Activated CD8-positive, alpha-beta T cell treated with anti-CD3 and anti-CD28 coated beads for 36 hours (primary cell): ENCODE measurements at regions not wholly inside any gene's neighbourhood (a gene's known extent, or its start where the extent isn't known, plus 50 kb on each side); places are given as distances from the start of the nearest gene placed in this dataset.

Experiments used
- ATAC-seq: fragments of 200-7000 bp; cut with Tn5 transposase; one replicate; pipeline ENCODE4 v1.10.0; 2021; ENCODE audit warnings: mild to moderate bottlenecking, moderate library complexity
- CTCF ChIA-PET: fragments of 350-600 bp; sonication (Branson Sonifier 250); formaldehyde crosslinking; loops from one replicate; lab custom pipeline; 2021; ENCODE audit warnings: antibody characterized with exemption; lab: Charles Lee
- POLR2A ChIA-PET: fragments of 350-600 bp; sonication (Branson Sonifier 250); formaldehyde crosslinking; loops from one replicate; lab custom pipeline; 2021; ENCODE audit warnings: antibody characterized with exemption; lab: Charles Lee
- DNase-seq: peaks from one replicate; pipeline ENCODE4 v3.0.0-alpha.2; 2020
- H3K27ac Mint-ChIP-seq: one replicate; pipeline ENCODE4 v1.8.0; 2021; ENCODE audit warnings: mild to moderate bottlenecking, mixed read lengths
- H3K27me3 Mint-ChIP-seq: one replicate; pipeline ENCODE4 v1.8.0; 2021; ENCODE audit warnings: mixed read lengths
- H3K36me3 Mint-ChIP-seq: one replicate; pipeline ENCODE4 v1.8.0; 2021; ENCODE audit warnings: low read depth, mixed read lengths
- H3K4me1 Mint-ChIP-seq: one replicate; pipeline ENCODE4 v1.8.0; 2021; ENCODE audit warnings: low read depth, mixed read lengths
- H3K4me3 Mint-ChIP-seq: one replicate; pipeline ENCODE4 v1.8.0; 2021; ENCODE audit warnings: mild to moderate bottlenecking, moderate library complexity, mixed read lengths
- H3K9me3 Mint-ChIP-seq: one replicate; pipeline ENCODE4 v1.8.0; 2021; ENCODE audit warnings: mixed read lengths
- CTCF ChIP-seq: fragments of 200-600 bp; IDR thresholded peaks from one replicate; pipeline ENCODE4 v1.8.0; 2022; ENCODE audit warnings: antibody characterized with exemption, mild to moderate bottlenecking
- intact Hi-C: fragments of 100-400 bp; cut with micrococcal nuclease; formaldehyde crosslinking; loops from one replicate; pipeline ENCODE4 v1.10.0; 2022

GRCh38 chr5:158492841-158493242, 606.9 kb downstream of the EBF1 start:
- intact Hi-C loops, result no loop called here
- no peak for DNase-seq
- Mint-ChIP-seq H3K9me3 (peaks cover 2% of the 10 kb centered on the region), H3K27ac (no peak overlapping the region), H3K36me3 (no peaks in the 10 kb centered on the region), H3K27me3 (no peaks in the 10 kb centered on the region), H3K4me1 (no peaks in the 10 kb centered on the region), H3K4me3 (no peak overlapping the region)
- CTCF ChIA-PET, result interaction anchor here (1.0 kb wide), 1 partner anchor 14 kb away, joined by 3 read pairs; no protein-coding TSS in a partner anchor
- POLR2A ChIA-PET, result no interaction called here
- no peak for TF ChIP-seq CTCF
- no peak for ATAC-seq

GRCh38 chr5:158492136-158492535, 607.6 kb downstream of the EBF1 start:
- no peaks in the 10 kb centered on the region for H3K4me1 Mint-ChIP-seq
- no peak overlapping the region for H3K4me3 Mint-ChIP-seq
- H3K27ac Mint-ChIP-seq, result no peak overlapping the region
- intact Hi-C loops, result no loop called here
- CTCF ChIA-PET, result interaction anchor here (1.0 kb wide), 1 partner anchor 13 kb away, joined by 3 read pairs; no protein-coding TSS in a partner anchor
- no peak for DNase-seq
- POLR2A ChIA-PET, result no interaction called here
- ATAC-seq, result no peak
- TF ChIP-seq CTCF, result no peak
- peaks cover 2% of the 10 kb centered on the region for H3K9me3 Mint-ChIP-seq
- H3K36me3 Mint-ChIP-seq, result no peaks in the 10 kb centered on the region
- H3K27me3 Mint-ChIP-seq, result no peaks in the 10 kb centered on the region

- intact Hi-C loops, result no loop called here
- Mint-ChIP-seq H3K4me1 (no peaks in the 10 kb centered on the region), H3K36me3 (no peaks in the 10 kb centered on the region), H3K4me3 (no peak overlapping the region), H3K27ac (no peak overlapping the region), H3K9me3 (no peaks in the 10 kb centered on the region), H3K27me3 (no peaks in the 10 kb centered on the region)
- POLR2A ChIA-PET, result no interaction called here
- no peak for TF ChIP-seq CTCF
- no peak for ATAC-seq
- no peak for DNase-seq
- CTCF ChIA-PET, result no interaction called here
Observed at GRCh38 chr5:158487664-158488063, 612.1 kb downstream of the EBF1 start.

- H3K9me3 Mint-ChIP-seq, result no peaks in the 10 kb centered on the region
- no peak overlapping the region for H3K27ac Mint-ChIP-seq
- no peaks in the 10 kb centered on the region for H3K4me1 Mint-ChIP-seq
- ChIA-PET CTCF (no interaction called here), POLR2A (no interaction called here)
- ATAC-seq (no peak), DNase-seq (no peak)
- no peak for TF ChIP-seq CTCF
- H3K36me3 Mint-ChIP-seq, result no peaks in the 10 kb centered on the region
- intact Hi-C loops, result no loop called here
- H3K27me3 Mint-ChIP-seq, result no peaks in the 10 kb centered on the region
- H3K4me3 Mint-ChIP-seq, result no peak overlapping the region
Observed at GRCh38 chr5:158487156-158487555, 612.6 kb downstream of the EBF1 start.

- TF ChIP-seq CTCF, result no peak
- DNase-seq (no peak), ATAC-seq (no peak)
- Mint-ChIP-seq H3K4me1 (no peaks in the 10 kb centered on the region), H3K4me3 (no peak overlapping the region), H3K9me3 (no peaks in the 10 kb centered on the region), H3K27me3 (no peaks in the 10 kb centered on the region), H3K27ac (no peak overlapping the region), H3K36me3 (no peaks in the 10 kb centered on the region)
- POLR2A ChIA-PET, result no interaction called here
- CTCF ChIA-PET, result no interaction called here
- intact Hi-C loops, result no loop called here
Observed at GRCh38 chr5:158486566-158486965, 613.1 kb downstream of the EBF1 start.
